GM23338 (cell line): ENCODE measurements at regions not wholly inside any gene's neighbourhood (a gene's known extent, or its start where the extent isn't known, plus 50 kb on each side); places are given as distances from the start of the nearest gene placed in this dataset.

ENCODE experiments used
- ATAC-seq: fragments of 200-7000 bp; cut with Tn5 transposase; 3 replicates; pipeline ENCODE4 v1.9.1; 2020
- DNase-seq: peaks from one replicate; pipeline ENCODE4 v3.0.0-alpha.2; 2015; ENCODE audit warnings: low spot score
- H2AFZ ChIP-seq: fragments of 200-600 bp; sonication (generic); 2 replicates; pipeline ENCODE4 v1.8.0; 2016; ENCODE audit warnings: antibody characterized with exemption, mild to moderate bottlenecking, moderate library complexity
- H3F3A ChIP-seq: fragments of 200-600 bp; sonication (generic); replicated peaks from 2 replicates; pipeline ENCODE4 v1.8.0; 2017; ENCODE audit warnings: antibody characterized with exemption, mixed run types, low read depth
- H3K27ac ChIP-seq: fragments of 200-600 bp; sonication (generic); 2 replicates; pipeline ENCODE4 v1.6.1; 2016; ENCODE audit warnings: low read depth
- H3K27me3 ChIP-seq: fragments of 200-600 bp; sonication (generic); 2 replicates; pipeline ENCODE4 v1.8.0; 2016; ENCODE audit warnings: mild to moderate bottlenecking, mixed run types, moderate library complexity; ENCODE audit not compliant: insufficient read depth
- H3K36me3 ChIP-seq: fragments of 200-600 bp; sonication (generic); 2 replicates; pipeline ENCODE4 v1.8.0; 2016; ENCODE audit warnings: mild to moderate bottlenecking; ENCODE audit not compliant: insufficient read depth
- H3K4me1 ChIP-seq: fragments of 200-600 bp; sonication (generic); 2 replicates; pipeline ENCODE4 v1.8.0; 2016; ENCODE audit warnings: mild to moderate bottlenecking, moderate library complexity; ENCODE audit not compliant: insufficient read depth
- H3K4me2 ChIP-seq: fragments of 200-600 bp; sonication (generic); 2 replicates; pipeline ENCODE4 v1.7.1; 2017; ENCODE audit warnings: mixed run types
- H3K4me3 ChIP-seq: fragments of 200-600 bp; sonication (generic); 2 replicates; pipeline ENCODE4 v1.6.1; 2016; ENCODE audit warnings: mixed run types
- H3K79me2 ChIP-seq: fragments of 200-600 bp; sonication (generic); replicated peaks from 2 replicates; pipeline ENCODE4 v1.8.0; 2017; ENCODE audit warnings: mild to moderate bottlenecking; ENCODE audit not compliant: insufficient read depth
- H3K9me2 ChIP-seq: fragments of 200-600 bp; sonication (generic); 2 replicates; pipeline ENCODE4 v1.8.0; 2017; ENCODE audit not compliant: insufficient read depth
- H4K20me1 ChIP-seq: fragments of 200-600 bp; sonication (generic); replicated peaks from 2 replicates; pipeline ENCODE4 v1.8.0; 2017; ENCODE audit warnings: mild to moderate bottlenecking; ENCODE audit not compliant: insufficient read depth
- H3K27ac Mint-ChIP-seq: 2 replicates; pipeline ENCODE4 v1.8.0; 2020; ENCODE audit warnings: inconsistent platforms, mild to moderate bottlenecking, moderate library complexity, mixed read lengths
- H3K27me3 Mint-ChIP-seq: 3 replicates; pipeline ENCODE4 v1.8.0; 2022; ENCODE audit warnings: low read depth, mild to moderate bottlenecking, moderate library complexity, mixed read lengths, inconsistent platforms; ENCODE audit not compliant: insufficient read depth, poor library complexity
- H3K36me3 Mint-ChIP-seq: 3 replicates; pipeline ENCODE4 v1.8.0; 2021; ENCODE audit warnings: low read depth, mild to moderate bottlenecking, inconsistent platforms, moderate library complexity, mixed read lengths
- H3K4me1 Mint-ChIP-seq: 3 replicates; pipeline ENCODE4 v1.8.0; 2020; ENCODE audit warnings: mild to moderate bottlenecking, inconsistent platforms, mixed read lengths
- H3K4me3 Mint-ChIP-seq: 3 replicates; pipeline ENCODE4 v1.8.0; 2021; ENCODE audit warnings: moderate library complexity, mild to moderate bottlenecking, inconsistent platforms, mixed read lengths
- H3K9me3 Mint-ChIP-seq: 3 replicates; pipeline ENCODE4 v1.8.0; 2020; ENCODE audit warnings: moderate library complexity, mild to moderate bottlenecking, inconsistent platforms, mixed read lengths
- CREB1 ChIP-seq: fragments of 250-450 bp; sonication (Bioruptor Pico); IDR thresholded peaks from 2 replicates; pipeline ENCODE4 v1.5.0; 2020; ENCODE audit warnings: low read depth, mild to moderate bottlenecking, moderate library complexity
- CTCF ChIP-seq, 2 experiments: fragments of 200-600 bp in 1 of 2; sonication (generic) in 1 of 2; conservative IDR thresholded peaks; 2 replicates each; pipeline versions ENCODE4 v1.5.1 to v1.6.1; 2016 to 2017; ENCODE audit warnings: antibody characterized with exemption in 2 of 2, low read depth in 2 of 2, mild to moderate bottlenecking in 2 of 2, moderate library complexity in 1 of 2
- ETS1 ChIP-seq: IDR thresholded peaks from 2 replicates; pipeline ENCODE4 v1.6.1; 2016; ENCODE audit warnings: antibody characterized with exemption
- EZH2 ChIP-seq: fragments of 200-600 bp; sonication (generic); IDR thresholded peaks from one replicate; pipeline ENCODE4 v1.8.0; 2017; ENCODE audit warnings: antibody characterized with exemption, mild to moderate bottlenecking, low read depth; ENCODE audit not compliant: unreplicated experiment
- EZH2phosphoT487 ChIP-seq: fragments of 200-600 bp; sonication (generic); IDR thresholded peaks from one replicate; pipeline ENCODE4 v1.8.1; 2018; ENCODE audit warnings: antibody characterized with exemption; ENCODE audit not compliant: unreplicated experiment
- JUNB ChIP-seq: IDR thresholded peaks from one replicate; pipeline ENCODE4 v1.6.1; 2016; ENCODE audit warnings: antibody characterized with exemption; ENCODE audit not compliant: unreplicated experiment
- NANOG ChIP-seq: IDR thresholded peaks from 2 replicates; pipeline ENCODE4 v1.6.1; 2016; ENCODE audit warnings: antibody characterized with exemption, borderline replicate concordance
- POLR2AphosphoS5 ChIP-seq: IDR thresholded peaks from 2 replicates; pipeline ENCODE4 v1.6.1; 2016; ENCODE audit warnings: antibody characterized with exemption, low read depth
- REST ChIP-seq: IDR thresholded peaks from one replicate; pipeline ENCODE4 v1.6.1; 2018; ENCODE audit warnings: antibody characterized with exemption; ENCODE audit not compliant: unreplicated experiment
- STAT1 ChIP-seq: IDR thresholded peaks from one replicate; pipeline ENCODE4 v1.6.1; 2016; ENCODE audit warnings: antibody characterized with exemption; ENCODE audit not compliant: unreplicated experiment
- ZNF114 ChIP-seq: fragments of 250-450 bp; sonication (Bioruptor Pico); IDR thresholded peaks from 2 replicates; pipeline ENCODE4 v1.5.0; 2020; ENCODE audit warnings: mild to moderate bottlenecking, moderate library complexity
- ZNF331 ChIP-seq: fragments of 250-450 bp; sonication (Bioruptor Pico); IDR thresholded peaks from 2 replicates; pipeline ENCODE4 v1.5.0; 2020; ENCODE audit warnings: low read depth, mild to moderate bottlenecking, moderate library complexity
- ZNF462 ChIP-seq: fragments of 250-450 bp; sonication (Bioruptor Pico); IDR thresholded peaks from 2 replicates; pipeline ENCODE4 v1.5.0; 2020; ENCODE audit warnings: mild to moderate bottlenecking, moderate library complexity

- no peaks in the 10 kb centered on the region for H3K4me1 Mint-ChIP-seq
- H3K9me3 Mint-ChIP-seq, result no peaks in the 10 kb centered on the region; the same call in 2 of the 3 replicates
- Histone ChIP-seq H4K20me1 (no peaks in the 10 kb centered on the region), H2AFZ (no peak overlapping the region), H3K4me1 (no peaks in the 10 kb centered on the region), H3K36me3 (no peaks in the 10 kb centered on the region), H3F3A (no peaks in the 10 kb centered on the region), H3K4me3 (no peak overlapping the region), H3K4me2 (no peak overlapping the region), H3K79me2 (no peaks in the 10 kb centered on the region), H3K27me3 (no peaks in the 10 kb centered on the region), H3K27ac (no peak overlapping the region), H3K9me2 (peaks cover 8% of the 10 kb centered on the region; the same call in 1 of the 2 replicates)
- H3K27ac Mint-ChIP-seq, result no peak overlapping the region
- ATAC-seq (no peak), DNase-seq (no peak)
- TF ChIP-seq ZNF462 (CRISPR knock-in tag) (no peak), ETS1 (no peak), CREB1 (no peak), EZH2 (no peak), CTCF (conservative IDR thresholded peaks at IDR 0.05; ENCODE audit: low read depth in 2 of 2) (no peak), NANOG (no peak), POLR2AphosphoS5 (no peak), ZNF114 (CRISPR knock-in tag) (no peak), STAT1 (no peak), REST (no peak), JUNB (no peak), ZNF331 (CRISPR knock-in tag) (no peak), EZH2phosphoT487 (no peak)
- no peak overlapping the region for H3K4me3 Mint-ChIP-seq
- no peaks in the 10 kb centered on the region for H3K36me3 Mint-ChIP-seq
- peaks cover 5% of the 10 kb centered on the region for H3K27me3 Mint-ChIP-seq
These were observed 86.8 kb downstream of the HLX start for GRCh38 chr1:220966041-220966440.
